Inferior parietal cortex (tissue), 1 donor: ENCODE measurements at regions not wholly inside any gene's neighbourhood (a gene's known extent, or its start where the extent isn't known, plus 50 kb on each side); places are given as distances from the start of the nearest gene placed in this dataset.
A peak's percentile ranks its signal among the peaks of the same experiment; 100 is the strongest.

Source experiments
- DNase-seq: peaks from one replicate; pipeline ENCODE4 v3.0.0-alpha.2; 2016; ENCODE audit errors: extremely low spot score

- DNase-seq: no peak
These were observed 440.4 kb downstream of the COL12A1 start for GRCh38 chr6:74765486-74765885.

GRCh38 chr6:74764486-74764885 is 441.4 kb downstream of the COL12A1 start:
- no peak for DNase-seq

GRCh38 chr6:74762841-74763240 is 443.0 kb downstream of the COL12A1 start:
- DNase-seq: peak; percentile 40

DNA sequence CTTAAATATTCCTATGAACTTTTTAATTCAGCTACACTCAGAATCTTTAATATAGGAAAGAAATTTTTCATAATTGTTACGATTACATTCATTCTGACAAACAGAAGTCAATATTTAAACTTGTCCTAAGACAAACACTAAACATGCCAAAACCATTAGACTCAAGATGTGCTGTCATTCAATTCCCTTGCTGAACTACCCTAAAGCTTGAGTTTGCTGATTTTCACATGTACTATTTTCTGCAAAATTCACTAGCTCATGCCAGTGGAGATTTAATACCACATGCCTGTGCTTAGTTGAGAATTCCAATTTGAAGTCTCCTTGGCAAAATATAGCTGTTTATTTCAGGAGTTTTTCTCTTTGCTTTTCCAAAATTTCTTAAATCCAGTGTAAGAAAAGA is 448.0 kb downstream of the COL12A1 start:
- no peak for DNase-seq

DNA sequence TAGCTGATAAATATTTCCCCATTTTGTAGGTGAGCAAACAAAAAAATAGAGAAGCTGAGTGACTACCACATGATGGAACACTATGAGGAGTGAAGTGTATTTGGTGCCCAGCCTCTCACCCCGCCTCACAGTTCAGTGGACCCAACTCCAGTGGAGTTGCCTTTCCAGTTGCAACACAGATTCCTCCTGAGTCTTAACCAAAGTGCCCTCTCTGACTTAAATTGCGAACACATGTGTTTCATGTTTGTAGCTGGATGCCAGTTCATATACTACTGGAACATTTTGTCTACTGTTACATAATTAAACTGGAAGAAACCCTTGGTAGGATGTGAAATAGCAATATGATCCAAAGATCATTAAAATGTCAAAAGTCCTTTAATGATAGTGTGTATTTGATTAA is 448.9 kb downstream of the COL12A1 start:
- DNase-seq: no peak

DNA sequence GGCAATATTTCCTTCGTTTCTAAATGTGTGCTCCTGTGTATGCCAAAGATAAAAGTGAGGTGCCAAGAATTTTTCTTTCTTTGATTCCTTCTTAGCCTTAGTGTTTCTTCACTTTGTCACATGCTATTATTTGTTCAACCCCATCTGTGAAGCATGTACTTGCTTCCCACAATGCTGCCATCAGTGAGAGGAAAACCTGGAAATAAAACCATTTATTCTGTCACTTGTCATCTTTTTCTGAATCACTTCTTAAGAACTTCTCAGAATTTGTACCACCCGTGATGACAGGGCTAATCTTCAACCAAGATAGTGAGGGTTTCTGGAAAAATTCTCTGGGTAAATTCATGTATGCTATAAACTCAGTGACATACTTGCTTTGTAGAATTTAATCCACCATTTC is 450.1 kb downstream of the COL12A1 start:
- DNase-seq: peak; percentile 36

- DNase-seq: no peak
These were observed 450.7 kb downstream of the COL12A1 start for GRCh38 chr6:74755196-74755595.

- no peak for DNase-seq
These were observed 451.8 kb downstream of the COL12A1 start for GRCh38 chr6:74753883-74754600.

DNA sequence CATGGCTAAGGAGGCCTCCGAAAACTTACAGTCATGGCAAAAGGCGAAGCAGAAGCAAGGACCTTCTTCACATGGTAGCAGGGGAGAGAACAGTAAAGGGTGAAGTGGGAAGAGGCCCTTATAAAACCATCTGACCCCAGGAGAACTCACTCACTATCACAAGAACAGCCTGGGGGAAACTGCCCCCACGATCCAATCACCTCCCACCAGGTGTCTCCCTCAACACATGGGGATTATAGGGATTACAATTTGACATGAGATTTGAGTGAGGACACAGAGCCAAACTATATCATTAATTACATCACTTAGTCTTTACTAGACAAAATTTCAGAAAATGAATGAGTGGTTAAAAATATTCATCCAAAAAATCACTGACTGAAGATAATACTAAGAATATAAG is 453.6 kb downstream of the COL12A1 start:
- no peak for DNase-seq

DNA sequence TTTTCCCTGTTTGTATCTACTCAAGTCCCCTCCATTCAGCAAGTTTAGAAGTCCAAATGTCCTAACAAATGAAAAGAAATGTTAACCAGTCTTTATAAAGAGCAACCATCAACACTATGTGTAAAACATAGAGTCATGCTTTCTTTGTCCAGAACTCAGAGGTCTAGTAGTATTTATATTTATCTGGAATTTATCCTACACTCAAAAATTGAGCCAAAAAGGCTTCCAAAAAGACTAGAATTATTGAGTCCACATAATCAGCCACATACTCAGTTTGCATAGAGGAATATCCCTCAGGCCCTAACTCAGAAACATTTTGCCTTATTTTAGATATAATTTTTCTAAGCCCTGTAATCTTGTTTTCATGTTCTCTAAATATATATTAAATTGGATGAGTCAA is 455.0 kb downstream of the COL12A1 start:
- no peak for DNase-seq

DNA sequence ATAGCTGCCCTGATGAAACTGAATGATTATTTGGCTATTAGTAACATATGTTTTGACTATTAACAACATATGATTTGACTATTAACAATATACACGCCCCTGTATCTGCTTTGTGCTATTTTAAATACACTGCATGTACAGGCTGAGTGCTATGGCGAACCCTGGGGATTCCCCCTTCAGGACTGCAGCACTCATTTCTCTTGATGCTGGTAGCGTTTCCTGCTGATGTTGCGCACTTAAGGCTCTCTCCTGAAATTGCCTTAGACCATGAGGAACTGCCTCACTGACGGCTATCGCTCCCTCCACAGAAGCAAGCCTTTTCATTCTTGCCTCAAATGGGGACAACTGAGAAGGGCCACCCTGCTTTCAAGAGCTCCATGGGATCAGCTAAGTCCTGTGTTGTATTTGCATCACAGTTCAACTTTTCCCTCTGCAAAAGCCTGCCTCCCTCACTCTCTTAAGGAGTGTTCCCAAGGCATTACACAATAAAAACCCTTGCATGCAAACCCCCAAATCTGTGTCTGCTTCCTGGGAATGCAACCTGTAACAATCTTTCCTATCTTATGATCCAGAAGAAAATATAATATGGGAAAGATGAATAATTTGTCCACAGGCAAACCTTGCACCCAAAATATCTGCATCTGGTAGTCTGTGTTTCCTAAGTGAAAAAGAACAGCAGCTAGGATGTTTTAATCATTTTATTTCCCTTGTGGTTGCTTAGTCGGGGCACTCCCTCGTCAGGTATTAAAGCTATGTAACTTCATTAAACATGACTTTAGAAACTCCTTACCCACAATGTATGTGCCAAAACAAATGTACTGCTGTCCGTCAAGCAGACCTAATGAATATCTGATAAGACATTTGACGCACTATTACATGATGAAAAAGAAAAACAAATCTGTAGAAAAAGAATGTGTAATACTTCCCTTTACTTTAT is 456.4 kb downstream of the COL12A1 start:
- DNase-seq: no peak

GRCh38 chr6:74745670-74746069 is 460.2 kb downstream of the COL12A1 start:
- DNase-seq: no peak

DNA sequence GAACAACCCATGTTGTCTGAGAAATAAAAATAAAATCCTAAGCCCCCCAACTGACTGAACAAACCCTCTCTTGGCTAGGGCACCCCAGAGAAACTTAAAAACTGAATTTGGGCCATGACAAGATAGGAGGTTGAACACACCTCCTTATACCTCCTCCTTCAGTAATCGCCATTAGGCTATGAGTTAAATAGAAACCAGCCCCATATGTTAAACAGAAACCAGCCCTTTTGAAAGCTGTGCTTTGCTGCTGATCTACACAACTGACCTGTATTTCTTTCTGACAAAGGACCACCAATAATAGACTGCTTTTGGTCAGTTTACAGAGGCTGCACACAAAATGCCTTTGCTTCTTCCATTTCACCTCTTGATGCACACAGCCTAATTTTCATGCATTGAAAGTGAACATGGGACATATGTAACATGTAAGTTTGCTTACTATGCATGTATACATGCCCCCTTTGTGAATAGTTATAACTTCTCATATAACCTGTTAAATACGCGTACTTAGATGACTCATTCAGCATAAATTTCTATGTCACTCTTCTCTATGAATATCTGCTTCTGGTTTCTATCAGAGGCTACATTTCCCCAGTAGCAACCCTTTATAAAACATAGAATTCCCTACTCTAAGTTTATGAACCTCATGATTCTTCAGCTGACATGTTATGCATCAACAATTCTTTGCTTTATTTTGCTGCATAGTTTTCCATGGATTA is 462.9 kb downstream of the COL12A1 start:
- no peak for DNase-seq

DNA sequence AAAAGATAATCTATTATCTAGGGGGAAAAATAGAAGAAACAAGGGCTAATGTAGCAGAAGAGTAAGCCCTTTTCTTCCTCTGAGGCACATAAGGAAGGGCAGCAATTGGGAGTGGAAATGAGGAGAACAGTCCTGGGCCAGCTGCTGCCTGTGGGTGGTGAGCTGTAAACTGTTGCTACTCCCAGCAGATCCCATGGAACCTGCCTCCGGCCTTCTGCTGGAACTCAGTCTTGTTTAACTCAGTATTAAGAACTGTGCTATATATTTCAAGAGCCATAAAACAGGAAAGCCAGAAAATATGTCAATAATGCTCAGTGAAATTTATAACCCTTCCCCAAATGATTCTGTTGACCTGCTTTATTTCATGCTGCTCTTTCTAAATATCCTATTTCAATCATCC is 464.2 kb downstream of the COL12A1 start:
- no peak for DNase-seq

- DNase-seq: no peak
These were observed 470.5 kb downstream of the COL12A1 start for GRCh38 chr6:74735304-74735703.

DNA sequence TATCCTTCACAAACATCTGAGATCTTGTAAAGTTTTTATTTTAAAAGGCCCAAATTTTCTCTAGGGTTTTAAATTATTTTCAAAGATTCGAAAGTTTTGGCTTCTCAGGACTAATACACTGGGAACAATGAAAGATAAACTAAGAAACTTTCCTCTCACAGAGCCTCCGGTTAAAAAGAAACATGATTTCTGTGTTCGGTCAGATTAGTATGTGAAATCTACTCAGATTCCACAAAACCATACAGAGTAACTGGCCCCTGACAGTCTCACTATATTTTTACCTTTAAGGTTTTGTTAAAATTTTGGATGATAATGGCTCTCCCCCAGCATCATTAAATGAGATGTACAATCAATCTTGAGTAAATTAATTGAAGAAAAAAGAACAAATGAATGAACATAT is 471.0 kb downstream of the COL12A1 start:
- DNase-seq: no peak

DNA sequence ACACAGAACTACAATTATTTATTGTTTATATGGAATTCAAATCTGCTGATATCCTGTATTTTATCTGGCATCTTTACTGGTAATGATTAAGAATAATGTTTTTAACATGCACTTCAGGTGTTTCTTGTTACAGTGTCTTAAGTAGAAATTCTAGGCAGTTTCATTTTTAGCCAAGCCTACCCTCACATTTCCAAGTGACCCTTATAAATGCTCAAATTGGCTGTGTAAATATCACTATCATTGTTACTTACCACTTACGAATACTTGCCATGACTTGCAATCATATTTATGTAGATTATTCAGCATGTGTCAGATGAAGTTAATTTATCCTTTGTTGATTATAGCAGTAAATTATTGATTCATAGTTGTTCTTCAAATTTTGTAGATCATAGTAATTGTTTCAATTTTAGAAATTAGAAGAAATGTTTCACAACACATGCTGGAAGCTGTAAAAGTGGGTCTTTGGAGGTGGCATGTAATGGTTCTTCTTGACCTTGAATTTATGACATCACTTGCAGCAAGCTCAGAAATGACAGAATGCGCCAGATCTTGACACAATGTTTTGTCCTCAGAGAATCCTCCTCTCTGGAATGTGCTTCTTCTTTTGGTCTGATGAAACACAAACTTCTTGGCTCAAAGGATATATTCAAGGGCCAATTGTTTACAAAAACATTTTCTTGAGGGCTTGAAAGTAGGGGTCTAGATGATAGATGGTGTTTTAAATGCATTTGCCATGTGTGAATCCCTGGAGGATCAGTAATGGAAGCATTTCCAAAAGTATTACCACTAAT is 471.8 kb downstream of the COL12A1 start:
- no peak for DNase-seq

DNA sequence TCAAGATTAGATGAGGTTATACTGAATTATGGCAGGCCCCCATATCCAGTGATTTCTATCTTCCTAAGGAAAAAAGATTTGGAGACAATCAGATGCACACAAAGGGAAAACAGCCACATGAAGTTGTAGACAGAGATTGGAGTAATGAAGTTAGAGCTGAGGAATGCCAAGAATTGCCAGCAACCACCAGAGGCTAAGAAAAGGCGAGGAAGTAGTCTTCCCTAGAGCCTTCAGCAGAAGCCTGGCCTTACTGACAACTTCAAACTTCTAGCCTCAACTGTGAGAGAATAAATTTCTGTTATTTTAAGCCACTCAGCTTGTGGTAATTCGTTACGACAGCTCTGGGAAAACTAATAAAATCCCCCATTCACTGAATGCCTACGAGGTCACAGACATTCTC is 473.9 kb downstream of the COL12A1 start:
- no peak for DNase-seq

DNA sequence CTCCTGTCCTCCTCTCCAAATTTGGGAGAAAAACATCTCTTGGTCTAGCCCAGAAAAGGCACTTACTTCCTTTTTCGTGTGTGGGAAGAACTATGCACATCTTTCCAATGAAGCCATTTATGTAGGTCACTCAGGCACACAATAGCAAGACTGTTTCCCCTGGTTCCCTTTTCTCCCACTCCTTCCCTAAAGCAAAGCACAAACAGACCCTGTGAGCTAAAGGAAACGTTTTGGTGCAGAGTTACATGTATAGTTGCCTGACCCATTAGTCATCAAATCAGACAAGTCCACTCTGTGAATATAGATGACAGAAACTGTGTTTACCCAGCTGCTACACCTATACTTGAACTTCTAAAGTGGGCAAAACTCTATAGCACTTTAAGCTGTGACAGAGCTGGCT is 474.6 kb downstream of the COL12A1 start:
- no peak for DNase-seq

- DNase-seq: no peak
These were observed 484.9 kb downstream of the COL12A1 start for GRCh38 chr6:74720923-74721322.

DNA sequence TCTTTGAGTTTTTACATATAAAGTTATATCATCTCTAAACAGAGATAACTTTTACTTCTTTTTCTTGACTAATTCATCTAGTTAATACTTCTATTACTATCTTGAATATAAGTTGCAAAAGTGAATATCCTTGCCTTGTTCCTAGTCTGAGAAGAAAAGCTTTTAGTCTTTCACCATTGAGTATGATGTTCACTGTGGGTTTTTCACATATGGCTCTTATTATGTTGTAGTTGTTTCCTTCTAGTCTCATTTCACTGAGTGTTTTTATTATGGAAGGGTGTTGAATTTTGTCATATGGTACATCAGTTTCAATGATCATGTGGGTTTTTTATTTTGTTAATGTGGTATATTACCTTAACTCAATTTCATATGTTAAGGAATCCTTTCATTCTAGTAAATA is 488.3 kb downstream of the COL12A1 start:
- no peak for DNase-seq
